GM21717 (cell line): ENCODE measurements at regions not wholly inside any gene's neighbourhood (a gene's known extent, or its start where the extent isn't known, plus 50 kb on each side); places are given as distances from the start of the nearest gene placed in this dataset.

Experiments
- ATAC-seq: cut with Tn5 transposase; IDR thresholded peaks from one replicate; pipeline ENCODE4 v1.9.1; 2021; ENCODE audit warnings: mild to moderate bottlenecking, moderate library complexity; ENCODE audit not compliant: unreplicated experiment

DNA sequence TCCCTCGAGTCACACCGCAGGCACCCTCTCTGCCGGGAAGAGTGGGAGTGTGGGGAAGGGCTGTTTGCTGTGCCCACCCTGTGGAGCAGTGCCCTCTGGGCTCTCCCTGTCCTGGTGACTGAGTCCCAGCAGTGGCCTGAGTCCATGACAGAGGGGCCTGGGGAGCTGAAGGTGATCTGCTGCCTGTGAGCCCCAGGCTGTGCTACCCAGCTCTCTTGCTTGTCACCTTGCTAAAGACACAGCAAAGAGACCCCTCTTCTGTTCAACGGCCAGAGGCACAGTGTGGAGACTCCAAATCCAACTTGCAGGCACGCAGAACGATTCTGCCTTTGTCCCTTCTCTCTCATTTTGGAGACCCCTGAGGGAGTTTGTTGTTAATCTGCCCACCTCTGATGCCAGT, 232.6 kb downstream of the OPA1 start:
- no peak for ATAC-seq

DNA sequence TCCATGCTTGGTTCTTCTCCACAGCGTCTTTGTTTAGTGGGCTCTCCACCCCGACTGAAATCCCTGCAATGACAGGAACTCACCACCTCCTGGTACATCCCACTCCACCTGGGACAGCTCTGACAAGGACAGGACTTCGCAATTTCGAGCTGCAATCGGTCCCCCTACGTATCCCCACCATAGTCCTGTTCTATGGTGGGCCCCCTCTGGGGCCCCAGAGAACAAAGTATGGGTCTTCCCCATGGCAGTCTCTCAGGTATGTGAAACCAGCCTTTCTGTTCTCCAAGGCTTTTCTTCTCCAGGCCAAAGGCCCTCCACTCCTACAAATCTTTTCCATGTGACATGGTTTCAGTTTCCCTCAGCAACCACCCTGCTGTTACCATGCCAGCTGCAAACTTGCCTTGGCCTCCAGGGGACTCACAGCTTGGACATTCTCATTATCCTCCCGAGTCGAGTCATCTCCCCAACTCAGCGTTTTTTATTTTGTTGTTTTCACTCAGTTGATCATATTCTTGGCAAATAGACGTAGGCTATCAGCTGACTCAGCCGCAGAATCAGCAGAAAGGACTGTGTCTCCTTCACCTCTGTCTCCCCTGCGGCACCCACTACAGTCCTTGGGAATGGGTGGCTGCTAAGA, 233.3 kb downstream of the OPA1 start:
- ATAC-seq, result no peak

DNA sequence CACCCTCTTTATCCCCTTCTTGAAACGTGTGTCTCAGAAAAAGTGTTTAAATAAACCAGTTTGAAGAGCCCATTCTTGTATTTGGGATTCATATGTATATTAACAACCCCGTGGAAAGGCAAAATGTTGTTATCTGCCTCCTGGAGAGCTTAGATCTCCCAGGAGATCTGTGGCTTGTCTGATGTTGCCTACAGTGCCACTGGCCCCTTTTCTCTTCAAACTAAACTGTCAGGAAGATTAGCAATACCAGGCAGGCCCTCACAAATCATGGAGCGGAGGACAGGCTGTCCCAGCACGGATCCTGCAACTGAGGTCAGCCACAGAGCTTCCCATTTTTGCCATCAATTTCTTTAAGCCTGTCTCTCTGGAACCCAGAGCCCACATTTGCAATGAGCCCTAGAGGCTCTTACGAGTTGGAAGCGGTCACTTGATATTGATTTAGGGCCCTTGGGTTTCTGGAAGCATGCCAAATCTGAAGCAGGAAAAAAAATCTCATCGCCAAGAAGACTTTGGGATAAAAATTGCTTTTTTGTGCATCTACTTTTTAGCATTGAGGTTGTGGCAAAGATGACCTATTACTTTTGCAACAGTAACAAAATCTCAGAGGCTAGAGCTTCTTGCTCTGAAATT, 234.1 kb downstream of the OPA1 start:
- no peak for ATAC-seq

DNA sequence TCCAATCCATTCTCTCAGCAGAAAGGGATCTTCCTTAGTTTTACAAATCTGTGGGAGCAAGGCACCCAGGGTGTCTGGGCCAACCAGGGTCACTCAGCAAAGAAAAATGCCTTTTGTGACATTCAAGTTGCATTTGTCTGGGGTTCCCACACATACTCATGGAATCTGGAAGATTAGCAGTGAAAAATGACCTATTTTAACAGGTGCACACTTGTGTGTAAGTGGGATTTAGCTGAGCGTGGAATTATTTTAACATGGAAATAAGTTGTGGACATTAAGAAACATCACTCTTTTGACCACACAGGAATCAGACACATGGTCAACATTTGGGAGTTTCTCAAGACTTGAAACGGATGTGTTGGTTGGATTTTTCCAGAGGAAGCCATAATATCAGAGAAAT, 234.9 kb downstream of the OPA1 start:
- no peak for ATAC-seq

DNA sequence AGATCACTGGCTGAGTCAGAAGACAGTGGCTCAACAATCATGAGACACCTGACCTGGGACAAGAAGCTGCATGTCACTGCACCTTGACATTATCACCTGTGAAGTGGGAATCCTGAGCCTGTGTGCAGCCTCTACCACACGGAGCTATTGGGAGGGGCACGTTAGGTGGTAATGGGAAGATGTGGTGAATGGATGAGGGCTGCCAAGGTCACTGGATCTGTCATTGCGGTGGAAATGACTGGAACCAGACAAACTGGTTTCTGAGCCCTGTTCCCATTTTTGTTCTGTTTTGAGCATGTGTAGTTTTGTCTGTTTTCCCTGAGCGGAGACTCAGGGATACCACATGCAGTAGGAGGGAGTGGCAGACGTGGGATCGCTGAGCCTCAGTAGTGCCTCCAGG, 235.5 kb downstream of the OPA1 start:
- ATAC-seq, result no peak

- ATAC-seq, result no peak
Measured at GRCh38 chr3:193829781-193830180, 236.8 kb downstream of the OPA1 start.

GRCh38 chr3:193830791-193831191, 237.8 kb downstream of the OPA1 start:
- ATAC-seq, result no peak

DNA sequence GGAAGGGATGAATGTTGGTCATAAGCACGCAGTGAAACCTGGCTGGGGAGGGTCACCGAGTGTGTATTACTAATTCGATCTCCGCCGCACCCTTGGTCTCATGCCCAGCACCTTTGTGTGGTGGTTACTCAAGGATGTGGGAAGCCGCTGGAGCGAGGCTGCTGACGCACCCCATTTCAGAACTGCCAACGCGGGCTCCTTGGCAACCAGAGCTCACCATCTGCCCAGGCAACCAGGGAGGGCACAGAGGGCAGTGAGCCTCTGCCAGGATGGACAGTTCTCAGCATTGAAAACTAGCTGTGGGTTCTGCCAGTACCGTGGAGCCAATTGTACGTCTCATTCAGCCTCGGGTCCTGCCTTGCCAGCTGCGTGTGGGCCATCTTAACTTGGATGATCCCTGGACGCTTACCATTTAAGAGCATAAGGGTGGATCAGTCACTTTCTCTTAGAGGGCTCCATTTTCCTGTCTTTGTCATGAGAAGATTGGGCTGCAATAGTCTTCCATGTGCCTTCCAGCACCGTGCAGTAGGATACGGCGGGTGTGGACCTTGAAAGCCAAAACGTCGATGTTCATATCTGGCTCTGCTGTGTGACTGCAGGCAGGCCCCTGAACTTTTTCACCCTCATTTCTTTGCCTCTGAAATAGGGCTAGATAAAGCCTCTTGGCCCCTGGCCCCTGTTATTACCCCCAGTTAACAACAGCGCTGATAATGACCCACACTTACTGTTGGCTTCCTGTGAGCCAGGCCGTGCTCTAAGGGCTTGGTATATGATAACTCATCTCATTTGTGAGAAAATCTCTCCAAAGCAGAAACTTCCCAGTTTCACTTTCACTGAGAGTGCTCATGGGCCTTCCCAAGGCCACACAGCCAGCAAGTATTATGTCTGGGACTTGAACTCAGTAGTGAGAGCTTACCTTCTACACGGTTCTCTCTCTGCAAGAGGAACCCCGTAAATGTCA, 238.8 kb downstream of the OPA1 start:
- peak; percentile 87 for ATAC-seq

DNA sequence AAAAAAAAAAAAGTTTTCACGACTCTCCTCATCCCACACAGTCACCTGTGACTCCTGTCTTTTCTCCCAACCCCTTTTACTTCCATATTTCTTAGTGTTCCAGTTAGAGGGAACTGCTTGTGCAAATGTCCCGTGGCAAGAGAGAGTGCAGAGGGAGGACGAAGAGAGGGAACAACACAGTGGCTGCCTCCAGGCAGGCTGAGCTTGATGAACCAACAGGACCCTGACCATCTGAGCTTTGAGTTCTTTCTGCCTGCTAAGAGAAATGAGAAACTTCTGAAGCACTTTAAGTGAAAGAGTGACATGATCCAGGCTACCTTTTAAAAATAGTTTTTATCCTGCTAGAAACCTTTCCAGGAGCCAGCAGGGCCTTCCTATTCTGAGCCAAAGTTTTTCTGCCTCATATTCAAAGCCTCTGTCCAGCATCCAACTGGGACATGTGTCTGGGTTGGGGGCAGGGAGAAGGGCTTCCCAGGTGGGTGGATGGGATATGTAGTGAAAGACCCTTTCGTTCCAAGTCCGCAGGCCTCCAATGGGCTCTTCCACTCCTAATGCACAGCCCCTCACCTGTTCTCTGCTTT, 239.9 kb downstream of the OPA1 start:
- no peak for ATAC-seq

- ATAC-seq, result no peak
Measured at GRCh38 chr3:193833592-193833991, 240.6 kb downstream of the OPA1 start.

DNA sequence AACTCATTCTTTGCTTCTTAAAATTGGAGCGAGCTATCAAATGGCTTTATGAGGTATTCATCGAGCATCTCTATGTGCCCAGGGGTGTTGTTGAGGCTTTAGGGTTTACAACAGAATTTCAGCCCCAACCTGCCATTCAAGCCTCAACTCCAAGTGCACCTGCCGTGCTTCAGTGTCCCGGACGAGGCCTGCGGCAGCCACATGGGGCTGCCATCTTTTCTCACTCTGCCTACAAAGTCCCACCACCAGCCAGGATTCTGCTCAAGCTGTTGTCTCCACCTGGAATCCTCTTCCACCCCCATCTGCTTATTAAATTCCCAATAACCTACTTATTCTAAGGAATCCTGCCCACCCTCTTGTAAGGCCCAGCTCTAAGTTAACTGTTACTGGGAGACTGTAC, 242.4 kb downstream of the OPA1 start:
- ATAC-seq, result no peak

DNA sequence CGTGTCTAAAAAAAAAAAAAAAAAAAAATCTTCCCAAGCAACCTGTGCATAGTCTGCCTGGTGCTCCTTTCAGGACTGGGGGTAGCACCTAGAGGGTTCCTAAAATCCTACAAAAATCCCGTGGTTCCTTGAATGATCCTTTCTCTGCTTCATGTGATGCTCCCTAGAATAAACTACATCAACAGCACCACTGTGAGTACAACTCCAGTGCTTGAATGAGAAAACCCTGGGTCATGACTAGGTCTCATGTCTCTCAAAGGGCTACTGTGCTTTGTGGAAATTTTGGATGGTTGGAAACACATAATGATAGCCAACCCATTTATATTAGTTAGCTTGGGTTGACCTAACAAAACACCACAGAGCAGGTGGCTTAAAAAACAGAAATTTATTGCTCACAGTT, 243.5 kb downstream of the OPA1 start:
- no peak for ATAC-seq

GRCh38 chr3:193836918-193837317, 243.9 kb downstream of the OPA1 start:
- ATAC-seq, result no peak

- no peak for ATAC-seq
Measured at GRCh38 chr3:193837347-193837827, 244.4 kb downstream of the OPA1 start.

DNA sequence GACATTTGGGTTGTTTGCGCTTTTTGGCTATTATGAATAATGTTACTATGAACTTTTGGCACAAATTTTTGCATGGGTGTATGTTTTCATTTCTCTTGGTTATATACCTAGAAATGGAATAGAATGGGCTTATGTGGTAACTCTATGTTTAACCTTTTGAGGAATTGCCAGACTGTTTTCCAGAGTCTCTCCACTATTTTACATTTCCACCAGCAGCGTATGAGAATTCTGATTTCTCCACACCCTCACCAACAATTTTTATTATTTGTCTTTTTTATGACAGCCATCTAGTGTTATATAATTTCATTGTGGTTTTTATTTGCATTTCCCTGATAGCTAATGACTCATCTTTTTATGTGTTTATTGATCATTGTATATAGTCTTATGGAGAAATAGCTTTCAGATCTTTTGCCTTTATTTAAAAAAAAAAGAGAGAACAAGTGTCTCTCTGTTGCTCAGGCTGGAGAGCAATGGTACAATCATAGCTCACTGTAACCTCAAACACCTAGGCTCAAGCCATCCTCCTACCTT, 247.2 kb downstream of the OPA1 start:
- no peak for ATAC-seq

DNA sequence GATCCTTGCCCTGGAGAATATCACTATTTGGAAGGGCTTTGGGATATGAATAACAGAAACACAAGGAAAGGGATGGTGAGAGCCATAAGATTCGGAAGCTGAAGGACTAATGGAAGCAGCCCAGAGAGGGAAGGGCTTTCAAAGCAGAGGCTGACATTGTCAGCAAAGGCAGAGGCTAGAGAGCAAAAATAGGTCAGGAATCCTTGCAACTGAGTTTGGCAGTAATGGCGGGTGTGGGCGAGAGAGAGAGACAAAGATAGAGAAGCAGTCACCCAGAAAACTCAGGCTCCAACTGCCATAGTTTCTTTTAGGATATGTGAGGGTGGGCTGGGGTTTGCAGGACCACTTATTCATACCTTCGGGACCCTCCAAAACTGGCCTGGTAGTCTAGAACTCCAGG, 248.6 kb downstream of the OPA1 start:
- ATAC-seq, result no peak

GRCh38 chr3:193842029-193842798, 249.2 kb downstream of the OPA1 start:
- ATAC-seq, result peak; percentile 71

DNA sequence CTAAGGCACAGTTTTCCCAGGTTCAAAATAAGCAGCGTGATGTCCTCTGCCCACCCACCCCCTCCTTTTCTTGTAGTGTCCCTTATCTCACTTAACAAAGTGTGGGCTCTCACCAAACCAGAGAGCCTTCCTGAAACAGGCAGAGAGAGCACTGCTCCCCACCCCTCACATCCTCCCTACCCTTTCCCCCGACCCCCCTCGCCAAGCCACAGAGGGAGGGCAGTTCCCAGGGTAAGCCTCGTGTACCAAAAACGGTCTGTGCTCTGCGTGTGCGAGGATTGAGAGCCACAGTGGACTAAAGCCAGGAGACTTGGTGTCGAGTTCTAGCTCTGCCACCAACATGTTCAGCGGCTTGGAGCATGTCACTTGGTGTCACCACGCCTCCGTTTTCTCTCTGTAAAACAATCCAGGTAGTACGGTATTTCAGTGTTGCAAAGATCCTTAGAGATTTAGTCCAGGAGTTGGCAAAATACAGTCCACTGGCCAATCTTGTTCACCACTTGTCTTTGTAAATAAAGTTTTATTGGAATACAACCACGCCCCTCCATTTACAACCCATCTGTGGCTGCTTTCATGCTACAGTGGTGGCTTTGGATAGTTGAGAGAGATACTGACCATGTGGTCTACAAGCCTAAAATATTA, 249.9 kb downstream of the OPA1 start:
- ATAC-seq, result no peak

DNA sequence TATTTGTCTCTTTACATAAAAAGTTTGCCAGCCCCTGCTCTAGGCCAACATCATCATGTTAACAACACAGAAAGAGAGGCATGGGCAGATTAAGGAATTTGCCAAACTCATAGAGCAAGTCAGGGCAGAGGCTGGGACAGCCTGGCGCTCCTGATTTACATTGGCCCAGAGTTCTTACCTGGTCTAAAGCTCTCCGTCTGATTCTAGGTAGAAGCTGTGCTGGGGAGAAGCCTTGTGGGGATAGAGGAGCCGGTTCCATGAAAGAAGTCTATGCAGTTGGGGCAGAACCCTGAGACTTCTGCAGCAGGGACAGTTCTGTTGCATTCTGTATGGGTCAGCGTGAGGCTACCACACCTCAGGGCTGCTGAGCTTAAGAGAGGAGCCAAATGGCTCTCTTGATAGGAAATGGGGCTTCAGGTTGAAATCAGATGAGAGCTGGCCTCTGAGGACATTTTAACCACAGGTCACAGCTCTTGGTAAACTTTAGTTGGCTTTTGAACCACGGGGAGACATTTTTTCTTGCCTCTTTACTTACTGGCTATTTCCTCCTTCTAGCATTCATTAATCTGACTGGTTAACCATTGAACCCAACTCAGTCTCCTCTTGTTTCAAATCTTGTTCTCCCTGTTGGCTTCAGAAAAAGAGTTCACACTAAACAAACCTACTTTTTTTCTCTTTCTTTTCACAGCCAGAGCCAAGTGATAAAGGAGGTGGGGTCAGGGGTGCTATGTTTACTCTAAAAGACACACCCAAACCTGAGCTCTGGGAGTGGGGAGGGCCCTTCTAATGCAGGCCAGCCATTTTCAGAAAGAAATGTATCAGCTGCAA, 250.7 kb downstream of the OPA1 start:
- ATAC-seq, result no peak
